ENCODE measurements at regions not wholly inside any gene's neighbourhood (a gene's known extent, or its start where the extent isn't known, plus 50 kb on each side); places are given as distances from the start of the nearest gene placed in this dataset.

- H3K4me3 ChIP-seq (replicated peaks; ENCODE audit: low read depth, low read length), result no peak overlapping the region
- no peak for DNase-seq (ENCODE audit: extremely low read depth, low read depth)
- TF ChIP-seq CTCF (IDR thresholded peaks at IDR 0.05; ENCODE audit: low read depth, low read length, missing control alignments), result no peak
These were observed 101.6 kb upstream of the TMEM132C start for GRCh38 chr12:128165387-128165786.

DNA sequence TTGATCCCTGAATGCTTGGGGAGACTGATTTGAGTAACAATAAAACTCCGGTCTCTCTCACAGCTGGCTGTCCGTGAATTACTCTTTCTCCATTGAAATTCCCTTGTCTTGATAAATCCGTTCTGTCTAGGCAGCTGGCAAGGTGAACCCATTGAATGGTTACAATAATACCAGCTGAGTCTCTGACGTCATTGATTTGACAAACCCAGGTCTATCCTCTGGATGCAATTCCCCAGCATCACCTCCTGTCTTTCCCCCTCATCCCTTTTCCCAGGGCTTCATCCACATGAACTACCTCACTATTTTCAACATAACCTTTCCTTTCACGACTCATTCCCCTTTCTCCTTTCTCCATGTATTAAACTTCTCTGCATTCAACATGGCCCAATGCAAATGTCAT lies 98.7 kb upstream of the TMEM132C start:
- no peak for DNase-seq (ENCODE audit: extremely low read depth, low read depth)
- H3K4me3 ChIP-seq (replicated peaks; ENCODE audit: low read depth, low read length), result no peak overlapping the region
- no peak for TF ChIP-seq CTCF (IDR thresholded peaks at IDR 0.05; ENCODE audit: low read depth, low read length, missing control alignments)

GRCh38 chr12:128170181-128170580 lies 96.8 kb upstream of the TMEM132C start:
- DNase-seq (ENCODE audit: extremely low read depth, low read depth), result no peak
- H3K4me3 ChIP-seq (replicated peaks; ENCODE audit: low read depth, low read length), result no peak overlapping the region
- no peak for TF ChIP-seq CTCF (IDR thresholded peaks at IDR 0.05; ENCODE audit: low read depth, low read length, missing control alignments)

- no peak overlapping the region for H3K4me3 ChIP-seq (replicated peaks; ENCODE audit: low read depth, low read length)
- TF ChIP-seq CTCF (IDR thresholded peaks at IDR 0.05; ENCODE audit: low read depth, low read length, missing control alignments), result no peak
- DNase-seq (ENCODE audit: extremely low read depth, low read depth), result no peak
These were observed 88.4 kb upstream of the TMEM132C start for GRCh38 chr12:128178565-128178964.

DNA sequence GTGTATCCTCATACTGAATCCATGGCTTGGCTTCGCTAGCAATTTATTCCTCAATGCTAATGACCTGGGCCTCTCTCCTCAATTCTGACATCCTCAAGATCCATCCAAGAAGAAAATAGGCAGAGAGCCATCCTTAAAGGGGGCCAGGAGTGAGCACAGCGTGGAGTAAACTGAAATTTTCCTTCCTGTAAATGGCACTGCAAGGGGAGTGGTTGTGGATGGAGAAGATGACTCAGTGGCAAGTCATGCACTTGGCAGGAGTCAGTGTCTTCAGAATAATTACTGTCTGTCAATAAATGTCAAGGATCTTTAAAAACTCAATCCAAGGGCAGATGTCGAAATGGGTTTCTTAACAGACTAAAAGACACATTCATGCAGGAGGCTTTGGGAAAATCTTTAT lies 88.0 kb upstream of the TMEM132C start:
- no peak for DNase-seq (ENCODE audit: extremely low read depth, low read depth)
- no peak for TF ChIP-seq CTCF (IDR thresholded peaks at IDR 0.05; ENCODE audit: low read depth, low read length, missing control alignments)
- H3K4me3 ChIP-seq (replicated peaks; ENCODE audit: low read depth, low read length), result no peak overlapping the region

GRCh38 chr12:128180166-128180565 lies 86.8 kb upstream of the TMEM132C start:
- no peak for TF ChIP-seq CTCF (IDR thresholded peaks at IDR 0.05; ENCODE audit: low read depth, low read length, missing control alignments)
- no peak overlapping the region for H3K4me3 ChIP-seq (replicated peaks; ENCODE audit: low read depth, low read length)
- DNase-seq (ENCODE audit: extremely low read depth, low read depth), result no peak

GRCh38 chr12:128190052-128190451 lies 76.9 kb upstream of the TMEM132C start:
- no peak for TF ChIP-seq CTCF (IDR thresholded peaks at IDR 0.05; ENCODE audit: low read depth, low read length, missing control alignments)
- DNase-seq (ENCODE audit: extremely low read depth, low read depth), result no peak
- H3K4me3 ChIP-seq (replicated peaks; ENCODE audit: low read depth, low read length), result no peak overlapping the region
